DLD1 (cell line): ENCODE measurements at regions not wholly inside any gene's neighbourhood (a gene's known extent, or its start where the extent isn't known, plus 50 kb on each side); places are given as distances from the start of the nearest gene placed in this dataset.
"Not testable (repeated sequence)": the region's sequence is repeated elsewhere in the genome, so short reads cannot be mapped to it uniquely, and the experiment has no call there.

ENCODE experiments used
- in situ Hi-C: cut with HindIII; loops from 2 replicates; pipeline ENCODE4 v1.10.0; 2017; ENCODE audit warnings: low sequenced_read_pairs

DNA sequence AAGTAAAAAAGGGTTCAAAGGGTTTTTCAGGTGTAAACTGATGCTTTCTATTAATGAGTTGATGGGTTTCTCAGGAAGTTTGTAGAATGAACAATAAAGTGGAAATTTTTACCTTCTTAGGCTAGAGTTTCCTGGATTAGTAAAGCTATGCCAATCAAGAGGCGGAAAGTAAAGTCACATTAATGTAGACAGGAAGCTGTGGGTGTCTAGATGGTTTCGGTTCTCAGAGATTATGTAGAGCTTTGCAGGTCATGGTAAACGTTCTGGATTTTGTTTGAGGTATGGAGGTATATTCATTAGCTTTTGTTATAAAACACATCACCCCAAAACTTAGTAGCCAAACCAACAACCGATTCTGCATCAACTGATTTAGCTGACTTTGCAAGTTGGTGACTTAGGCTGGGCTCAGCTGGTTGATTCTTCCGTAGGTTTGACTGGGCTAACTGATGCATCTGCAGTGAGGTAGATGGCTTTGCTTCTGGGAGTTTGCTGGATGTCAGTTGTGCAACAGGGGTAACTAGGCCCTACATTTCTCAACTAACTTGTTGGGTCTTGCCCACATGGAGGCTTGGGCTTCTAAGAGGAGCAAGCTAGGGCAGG, 273.8 kb downstream of the MSX2 start:
- in situ Hi-C loops: no loop called here

DNA sequence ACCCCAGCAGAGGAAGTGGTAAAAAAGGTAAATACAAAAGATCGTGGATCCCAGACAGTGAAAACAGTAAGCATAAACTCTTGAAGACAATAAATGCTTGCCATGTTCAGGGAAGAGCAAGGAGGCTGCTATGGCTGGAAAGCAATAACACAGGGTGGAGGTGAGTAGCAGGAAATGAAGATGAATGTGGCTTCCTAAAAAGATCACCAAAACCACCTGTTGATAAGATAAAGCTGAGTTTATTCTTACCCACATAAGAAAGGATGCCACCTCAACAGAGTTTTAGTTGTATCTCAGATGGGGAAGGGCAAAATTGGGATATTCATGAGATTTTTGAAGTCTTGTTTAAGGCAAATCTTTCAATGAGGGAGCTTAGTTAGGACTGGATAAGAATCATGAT, 273.3 kb downstream of the MSX2 start:
- in situ Hi-C loops: no loop called here

DNA sequence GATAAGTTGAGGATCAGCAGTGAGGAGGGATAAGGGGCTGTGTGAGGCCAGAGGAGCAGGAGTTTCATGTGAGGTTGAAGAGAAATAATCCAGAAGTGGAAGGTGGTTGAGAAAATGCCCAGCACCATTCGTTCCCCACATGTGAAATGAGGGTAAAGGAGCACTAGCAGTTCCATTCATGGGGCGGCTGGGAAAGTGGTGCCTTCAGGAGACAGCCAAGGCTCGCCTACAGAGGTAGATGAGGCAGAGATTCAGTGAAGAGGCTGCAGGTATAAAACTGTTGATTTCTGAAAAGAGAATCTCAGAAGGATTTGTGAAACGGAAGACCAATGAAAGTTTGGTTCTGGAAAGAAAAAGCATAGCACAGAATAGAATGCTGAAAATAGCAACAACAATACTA, 272.6 kb downstream of the MSX2 start:
- in situ Hi-C loops: no loop called here

DNA sequence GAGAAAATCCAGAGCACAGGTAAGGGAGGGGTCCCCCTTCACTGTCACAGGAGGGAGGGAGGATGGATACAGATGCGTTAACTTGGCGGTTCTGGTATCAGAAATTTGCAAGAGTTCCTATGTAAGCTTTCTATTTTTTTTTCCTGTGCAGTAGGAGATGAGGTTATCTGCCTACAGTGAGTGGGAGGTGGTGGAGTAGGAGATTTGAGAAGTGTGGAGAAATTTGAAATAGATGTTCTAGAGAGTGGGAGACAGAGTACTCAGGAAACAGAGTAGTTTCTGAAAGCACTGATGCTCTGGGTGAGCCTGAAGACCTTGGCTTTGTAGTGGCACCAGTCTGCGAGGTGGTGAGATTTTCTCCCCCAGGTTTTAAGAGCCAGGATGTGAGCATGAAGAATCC, 271.4 kb downstream of the MSX2 start:
- in situ Hi-C loops: no loop called here

GRCh38 chr5:174991847-174992246, 267.5 kb downstream of the MSX2 start:
- in situ Hi-C loops: no loop called here

- in situ Hi-C loops: no loop called here
Observed at GRCh38 chr5:174990909-174991308, 266.5 kb downstream of the MSX2 start.

- in situ Hi-C loops: no loop called here
Observed at GRCh38 chr5:174987443-174988012, 263.1 kb downstream of the MSX2 start.

DNA sequence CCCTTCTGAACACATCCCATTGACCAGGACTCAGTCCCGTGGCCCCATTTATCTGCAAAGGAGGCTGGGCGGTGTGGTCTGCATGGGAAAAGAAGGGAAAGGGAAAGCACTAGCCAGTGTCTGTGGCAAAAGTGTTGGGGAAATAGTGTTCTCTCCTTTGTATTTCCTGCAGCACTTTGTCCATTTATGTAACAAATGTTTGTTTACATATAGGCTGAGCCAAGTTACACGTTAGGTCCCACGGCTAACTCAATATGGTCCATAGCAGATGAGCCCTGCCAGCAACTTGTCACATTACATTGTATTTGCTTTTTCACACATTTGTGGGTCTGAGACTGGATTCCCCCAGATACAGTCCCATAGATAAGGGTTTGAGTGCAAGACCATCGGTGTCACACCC, 260.5 kb downstream of the MSX2 start:
- in situ Hi-C loops: no loop called here

DNA sequence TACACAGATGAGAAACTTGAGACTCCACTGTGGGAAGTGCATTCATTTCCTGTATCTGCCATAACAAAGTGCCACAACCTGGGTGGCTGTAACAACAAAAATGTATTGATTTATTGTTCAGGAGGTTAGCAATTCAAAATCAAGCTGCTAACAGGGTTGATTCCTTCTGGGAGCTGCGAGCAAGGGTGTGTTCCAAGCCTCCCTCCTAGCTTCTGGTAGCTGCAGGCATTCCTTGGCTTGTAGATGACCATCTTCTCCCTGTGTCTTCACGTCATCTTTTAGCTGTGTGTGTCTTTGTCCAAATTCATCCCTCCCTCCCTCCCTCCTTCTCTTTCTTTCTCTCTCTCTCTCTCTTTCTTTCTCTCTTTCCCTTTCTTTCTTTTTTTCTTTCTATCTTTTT, 258.1 kb downstream of the MSX2 start:
- in situ Hi-C loops: no loop called here

- in situ Hi-C loops: no loop called here
Observed at GRCh38 chr5:174981416-174981815, 257.0 kb downstream of the MSX2 start.

- in situ Hi-C loops: no loop called here
Observed at GRCh38 chr5:174980952-174981351, 256.6 kb downstream of the MSX2 start.

- in situ Hi-C loops: no loop called here
Observed at GRCh38 chr5:174972291-174972690, 247.9 kb downstream of the MSX2 start.

GRCh38 chr5:174971210-174971609, 246.8 kb downstream of the MSX2 start:
- in situ Hi-C loops: no loop called here

DNA sequence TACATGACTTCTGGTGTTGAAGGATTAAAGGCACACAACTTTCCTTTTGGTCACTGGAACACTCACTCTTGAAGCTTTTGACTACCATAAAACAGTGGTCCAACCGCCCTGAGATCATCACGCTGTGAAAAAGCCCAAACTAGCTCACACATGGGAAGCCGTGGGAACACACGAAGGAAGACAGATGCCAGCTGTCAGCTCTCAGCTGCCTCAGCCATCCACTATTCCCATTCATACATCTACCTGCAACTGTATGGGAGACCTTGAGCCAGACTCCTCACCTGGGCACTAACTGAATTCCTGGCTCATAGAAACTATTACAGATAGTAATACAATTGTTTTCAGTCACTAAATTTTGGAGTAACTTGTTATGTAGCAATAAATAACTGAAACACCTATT, 246.1 kb downstream of the MSX2 start:
- in situ Hi-C loops: no loop called here

DNA sequence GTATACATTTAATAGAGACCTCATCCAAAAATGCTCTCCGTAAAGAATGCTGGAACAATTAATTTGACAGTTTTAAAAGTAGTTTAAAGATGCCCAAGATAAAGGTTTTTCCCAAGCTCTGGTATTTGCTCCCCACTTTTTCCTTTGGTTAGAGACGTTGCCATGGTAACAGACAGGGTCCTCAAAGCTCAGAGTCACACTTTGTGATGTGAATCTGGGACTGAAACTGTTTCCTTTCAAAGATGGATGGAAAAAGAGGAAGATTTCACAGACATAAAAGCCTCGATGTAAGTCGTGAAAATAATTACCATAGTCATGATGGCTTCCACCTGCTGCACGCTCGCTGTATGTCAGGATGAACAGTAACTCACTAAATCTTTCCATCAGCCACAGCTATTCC, 229.5 kb downstream of the MSX2 start:
- in situ Hi-C loops: no loop called here

- in situ Hi-C loops: no loop called here
Observed at GRCh38 chr5:174951151-174951780, 226.9 kb downstream of the MSX2 start.

GRCh38 chr5:174947548-174947947, 223.2 kb downstream of the MSX2 start:
- in situ Hi-C loops: no loop called here

DNA sequence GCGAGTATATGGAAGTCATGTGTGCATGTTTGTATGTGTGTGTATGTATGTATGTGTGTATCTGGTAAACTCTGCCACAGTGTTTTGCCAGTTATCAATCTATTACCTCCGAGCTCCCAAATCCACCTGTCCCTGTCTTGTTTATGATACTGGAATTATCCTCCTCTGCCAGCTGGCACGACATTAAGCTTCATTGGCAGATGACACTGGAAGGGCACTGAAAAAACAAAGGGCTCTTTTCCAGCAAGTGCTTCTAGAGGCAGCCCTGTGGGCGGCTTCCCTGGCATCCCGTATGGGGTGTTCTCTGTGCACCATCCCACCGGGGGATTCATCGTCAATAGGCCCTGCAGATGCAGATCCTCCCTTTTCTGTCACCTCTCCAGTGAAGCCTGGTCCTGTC, 221.5 kb downstream of the MSX2 start:
- in situ Hi-C loops: no loop called here

DNA sequence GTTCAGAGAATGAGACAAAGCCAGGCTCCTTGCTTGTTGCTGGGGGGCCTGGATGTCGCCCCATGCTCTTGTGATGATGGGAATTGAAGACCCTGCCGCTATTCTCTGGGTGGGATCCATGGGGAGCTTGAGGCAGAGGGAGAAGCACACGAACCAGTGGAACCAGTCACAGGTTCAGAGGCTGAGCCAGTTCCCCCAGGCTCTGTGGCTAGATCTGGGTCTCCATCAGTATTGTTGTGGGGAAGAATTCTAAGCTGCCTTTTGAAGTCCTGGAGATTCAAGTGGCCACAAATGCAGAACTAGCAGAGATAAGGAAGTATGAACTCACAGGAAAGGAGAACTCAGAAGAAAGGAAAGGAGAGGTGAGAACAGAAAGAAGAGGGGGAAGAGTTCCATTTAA, 219.4 kb downstream of the MSX2 start:
- in situ Hi-C loops: no loop called here

GRCh38 chr5:174943002-174943401, 218.6 kb downstream of the MSX2 start:
- in situ Hi-C loops: not testable (repeated sequence)

DNA sequence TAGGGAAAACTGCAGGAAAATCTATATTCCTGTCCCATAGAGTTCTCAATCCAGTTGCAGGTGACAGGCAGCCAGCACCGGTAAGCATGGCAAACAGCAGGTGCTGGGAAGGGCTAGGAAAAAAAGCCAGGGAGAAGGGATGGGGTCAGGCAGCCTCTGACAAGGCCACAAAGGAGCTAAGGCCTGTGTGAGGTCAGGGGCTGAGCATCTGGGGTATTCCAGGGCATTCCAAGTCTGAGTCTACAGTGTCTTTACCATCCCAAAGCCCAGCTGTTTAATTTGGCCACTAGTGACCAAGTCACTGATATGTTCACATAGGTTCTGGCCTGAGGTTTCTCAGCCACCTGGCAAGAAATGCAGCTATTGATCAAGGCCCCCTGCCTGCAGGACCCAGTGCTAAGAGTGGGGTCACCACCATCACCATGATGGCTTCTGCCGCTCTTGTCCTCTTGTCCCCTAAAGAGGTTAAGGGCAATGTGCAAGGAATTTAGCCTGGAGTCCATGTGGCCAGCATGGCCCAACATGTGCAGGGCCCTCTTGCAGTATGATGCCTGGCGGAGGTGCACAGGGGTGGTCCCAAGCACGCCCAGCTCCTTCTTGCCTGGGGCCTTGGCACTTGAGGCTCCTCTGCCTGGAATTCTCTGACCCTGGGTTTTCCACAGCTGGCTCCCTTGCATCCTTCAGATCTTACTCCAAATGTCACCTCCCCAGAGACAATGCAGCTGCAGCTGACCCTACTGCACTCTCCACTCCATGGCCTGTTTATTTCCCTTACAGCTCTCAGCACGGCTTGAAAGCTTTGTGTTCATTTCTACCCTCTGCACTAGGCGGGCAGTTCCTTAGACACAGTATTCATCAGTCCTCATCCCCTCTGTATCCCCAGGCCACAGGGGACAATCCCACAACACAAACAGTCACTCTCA, 213.1 kb downstream of the MSX2 start:
- in situ Hi-C loops: no loop called here
